Type B pancreatic cell (in vitro differentiated cells): ENCODE measurements at regions not wholly inside any gene's neighbourhood (a gene's known extent, or its start where the extent isn't known, plus 50 kb on each side); places are given as distances from the start of the nearest gene placed in this dataset.

Experiments used
- DNase-seq: peaks from one replicate; pipeline ENCODE4 v3.0.0; 2021; ENCODE audit warnings: mixed read lengths; ENCODE audit not compliant: unreplicated experiment; ENCODE audit errors: extremely low spot score
- H3K27ac Mint-ChIP-seq: 2 replicates; pipeline ENCODE4 v1.8.0; 2021; ENCODE audit warnings: mild to moderate bottlenecking, mixed read lengths
- H3K27me3 Mint-ChIP-seq: 2 replicates; pipeline ENCODE4 v1.8.0; 2021; ENCODE audit warnings: mixed read lengths
- H3K36me3 Mint-ChIP-seq: 2 replicates; pipeline ENCODE4 v1.8.0; 2021; ENCODE audit warnings: mixed read lengths
- H3K4me1 Mint-ChIP-seq: one replicate; pipeline ENCODE4 v1.8.0; 2021; ENCODE audit warnings: mixed read lengths; ENCODE audit not compliant: unreplicated experiment
- H3K4me3 Mint-ChIP-seq: 2 replicates; pipeline ENCODE4 v1.8.0; 2021; ENCODE audit warnings: mild to moderate bottlenecking, mixed read lengths
- H3K9me3 Mint-ChIP-seq: 2 replicates; pipeline ENCODE4 v1.8.0; 2021; ENCODE audit warnings: mixed read lengths
- CTCF ChIP-seq: fragments of 200-600 bp; sonication (generic); conservative IDR thresholded peaks from 2 replicates; pipeline ENCODE4 v1.5.0; 2021; ENCODE audit warnings: antibody characterized with exemption, mild to moderate bottlenecking

DNA sequence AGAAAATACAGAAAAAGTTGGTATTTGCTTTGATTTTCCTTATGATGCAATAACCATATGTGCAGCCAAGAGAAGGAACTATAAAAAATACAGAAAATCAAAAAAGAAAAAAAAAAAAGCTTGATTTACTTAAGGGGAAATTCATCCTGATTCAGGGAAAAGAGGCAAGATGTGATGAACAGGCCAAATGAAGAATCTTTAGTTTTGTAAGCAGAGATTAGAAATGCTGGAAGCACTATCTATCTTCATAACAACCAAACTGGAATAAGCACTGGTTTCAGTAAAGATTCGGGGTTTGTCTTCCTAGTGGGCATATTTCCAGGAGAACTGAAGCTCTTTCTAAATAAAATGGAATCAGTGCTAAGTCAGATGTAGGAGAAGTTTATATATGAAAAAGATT lies 82.9 kb upstream of the KCNIP4 start:
- no peak for TF ChIP-seq CTCF
- H3K9me3 Mint-ChIP-seq, result no peaks in the 10 kb centered on the region
- H3K27ac Mint-ChIP-seq, result no peak overlapping the region
- no peak overlapping the region for H3K4me3 Mint-ChIP-seq
- DNase-seq, result no peak
- no peaks in the 10 kb centered on the region for H3K36me3 Mint-ChIP-seq
- H3K27me3 Mint-ChIP-seq, result no peaks in the 10 kb centered on the region
- no peaks in the 10 kb centered on the region for H3K4me1 Mint-ChIP-seq

DNA sequence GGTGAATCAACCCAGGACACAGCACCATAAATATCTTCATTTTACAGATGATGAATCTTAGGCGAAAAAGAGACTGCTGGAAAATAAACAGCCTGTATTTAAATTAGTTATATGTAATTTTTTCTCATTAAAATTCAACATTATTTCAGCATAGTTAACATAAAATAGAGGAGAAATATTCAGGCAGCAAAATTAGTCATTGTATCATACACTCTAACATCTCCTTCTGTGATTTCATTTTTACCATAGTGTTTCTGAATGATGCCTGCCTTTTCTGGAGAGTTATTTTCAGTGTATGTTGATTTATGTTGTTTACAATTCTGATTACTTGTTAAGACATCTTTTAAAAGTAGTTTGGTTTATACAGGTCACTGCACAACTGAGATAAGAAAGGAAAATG lies 82.3 kb upstream of the KCNIP4 start:
- Mint-ChIP-seq H3K27me3 (no peaks in the 10 kb centered on the region), H3K4me3 (no peak overlapping the region), H3K36me3 (no peaks in the 10 kb centered on the region), H3K9me3 (no peaks in the 10 kb centered on the region), H3K4me1 (no peaks in the 10 kb centered on the region), H3K27ac (no peak overlapping the region)
- DNase-seq, result no peak
- no peak for TF ChIP-seq CTCF

GRCh38 chr4:22030307-22030706 lies 81.7 kb upstream of the KCNIP4 start:
- no peak overlapping the region for H3K4me3 Mint-ChIP-seq
- H3K27me3 Mint-ChIP-seq, result no peaks in the 10 kb centered on the region

GRCh38 chr4:22029803-22030202 lies 81.2 kb upstream of the KCNIP4 start:
- no peaks in the 10 kb centered on the region for H3K27me3 Mint-ChIP-seq
- no peak for TF ChIP-seq CTCF
- H3K27ac Mint-ChIP-seq, result no peak overlapping the region
- DNase-seq, result no peak
- H3K4me3 Mint-ChIP-seq, result no peak overlapping the region
- H3K36me3 Mint-ChIP-seq, result no peaks in the 10 kb centered on the region
- no peaks in the 10 kb centered on the region for H3K4me1 Mint-ChIP-seq
- no peaks in the 10 kb centered on the region for H3K9me3 Mint-ChIP-seq

More at GRCh38 chr4:22030307-22030706, 81.7 kb upstream of the KCNIP4 start:
- Mint-ChIP-seq H3K36me3 (no peaks in the 10 kb centered on the region), H3K9me3 (no peaks in the 10 kb centered on the region), H3K27ac (no peak overlapping the region), H3K4me1 (no peaks in the 10 kb centered on the region)
- no peak for DNase-seq
- TF ChIP-seq CTCF, result no peak

GRCh38 chr4:22021106-22021505 lies 72.5 kb upstream of the KCNIP4 start:
- Mint-ChIP-seq H3K36me3 (no peaks in the 10 kb centered on the region), H3K9me3 (no peaks in the 10 kb centered on the region), H3K4me1 (no peaks in the 10 kb centered on the region), H3K4me3 (no peak overlapping the region), H3K27me3 (no peaks in the 10 kb centered on the region), H3K27ac (no peak overlapping the region)
- DNase-seq, result no peak
- TF ChIP-seq CTCF, result no peak

GRCh38 chr4:22020129-22020528 lies 71.6 kb upstream of the KCNIP4 start:
- no peak for TF ChIP-seq CTCF
- H3K4me1 Mint-ChIP-seq, result no peaks in the 10 kb centered on the region
- H3K27me3 Mint-ChIP-seq, result no peaks in the 10 kb centered on the region
- H3K27ac Mint-ChIP-seq, result no peak overlapping the region
- no peaks in the 10 kb centered on the region for H3K36me3 Mint-ChIP-seq
- no peak for DNase-seq
- H3K4me3 Mint-ChIP-seq, result no peak overlapping the region
- no peaks in the 10 kb centered on the region for H3K9me3 Mint-ChIP-seq
